ENCODE measurements at regions not wholly inside any gene's neighbourhood (a gene's known extent, or its start where the extent isn't known, plus 50 kb on each side); places are given as distances from the start of the nearest gene placed in this dataset.

GRCh38 chr9:101968392-101968791, 229.9 kb upstream of the GRIN3A start:
- Mint-ChIP-seq H3K27ac (no peak overlapping the region), H3K27me3 (no peaks in the 10 kb centered on the region), H3K9me3 (ENCODE audit: insufficient read depth) (no peaks in the 10 kb centered on the region), H3K4me3 (no peak overlapping the region), H3K4me1 (no peaks in the 10 kb centered on the region)
- H2AFZ ChIP-seq (ENCODE audit: insufficient read depth, low read depth, low read length, poor library complexity, severe bottlenecking) = no peak overlapping the region
- no peak overlapping the region for H3K4me2 ChIP-seq (replicated peaks; ENCODE audit: low read depth, low read length, poor library complexity, severe bottlenecking)
- H3K4me3 ChIP-seq (ENCODE audit: control extremely low read depth in 1 of 5, extremely low read depth in 1 of 5, insufficient read depth in 1 of 5, low read depth in 2 of 5, low read length in 4 of 5) = no peak overlapping the region
- no peaks in the 10 kb centered on the region for H3K4me1 ChIP-seq (ENCODE audit: control insufficient read depth in 2 of 2, insufficient read depth in 2 of 2, low read length in 2 of 2)
- ATAC-seq (ENCODE audit: low read depth) (no peak), DNase-seq (no peak)
- H3K79me2 ChIP-seq (ENCODE audit: control insufficient read depth, insufficient read depth, low read length) = no peaks in the 10 kb centered on the region
- H3K27me3 ChIP-seq (replicated peaks in 1 of 4; ENCODE audit: control extremely low read depth in 1 of 4, control insufficient read depth in 3 of 4, insufficient read depth in 4 of 4, low read length in 3 of 4) = no peaks in the 10 kb centered on the region
- H3K9ac ChIP-seq (ENCODE audit: low read length) = no peak overlapping the region
- intact Hi-C loops (cut with micrococcal nuclease) = no loop called here
- no peaks in the 10 kb centered on the region for H3K36me3 ChIP-seq (replicated peaks in 1 of 2; ENCODE audit: control extremely low read depth in 1 of 2, control insufficient read depth in 1 of 2, extremely low read depth in 1 of 2, insufficient read depth in 2 of 2, low read length in 1 of 2)
- ChIA-PET POLR2A (no interaction called here), CTCF (no interaction called here)
- H3K27ac ChIP-seq (ENCODE audit: low read length in 2 of 2) = no peak overlapping the region
- no peaks in the 10 kb centered on the region for H4K20me1 ChIP-seq (ENCODE audit: control insufficient read depth, insufficient read depth, low read length, poor library complexity, severe bottlenecking)
- TF ChIP-seq EZH2 (IDR thresholded peaks at IDR 0.05; ENCODE audit: borderline replicate concordance, insufficient read depth, low read depth, low read length, poor library complexity, severe bottlenecking) (no peak), CTCF (IDR thresholded peaks at IDR 0.05) (no peak)
- no peaks in the 10 kb centered on the region for H3K9me3 ChIP-seq (ENCODE audit: control extremely low read depth in 1 of 3, control insufficient read depth in 2 of 3, insufficient read depth in 1 of 3, low read length in 2 of 3)
- WGBS (ENCODE audit: insufficient coverage) = no CpG with 5 or more reads among the region's 1 CpG

GRCh38 chr9:101966691-101967090, 228.2 kb upstream of the GRIN3A start:
- Histone ChIP-seq H3K9me3 (ENCODE audit: control extremely low read depth in 1 of 3, control insufficient read depth in 2 of 3, insufficient read depth in 1 of 3, low read length in 2 of 3) (no peaks in the 10 kb centered on the region), H3K9ac (ENCODE audit: low read length) (no peak overlapping the region), H3K79me2 (ENCODE audit: control insufficient read depth, insufficient read depth, low read length) (no peaks in the 10 kb centered on the region), H3K36me3 (replicated peaks in 1 of 2; ENCODE audit: control extremely low read depth in 1 of 2, control insufficient read depth in 1 of 2, extremely low read depth in 1 of 2, insufficient read depth in 2 of 2, low read length in 1 of 2) (no peaks in the 10 kb centered on the region), H3K27ac (ENCODE audit: low read length in 2 of 2) (no peak overlapping the region), H2AFZ (ENCODE audit: insufficient read depth, low read depth, low read length, poor library complexity, severe bottlenecking) (no peak overlapping the region), H3K27me3 (replicated peaks in 1 of 4; ENCODE audit: control extremely low read depth in 1 of 4, control insufficient read depth in 3 of 4, insufficient read depth in 4 of 4, low read length in 3 of 4) (no peaks in the 10 kb centered on the region), H3K4me2 (replicated peaks; ENCODE audit: low read depth, low read length, poor library complexity, severe bottlenecking) (no peak overlapping the region), H3K4me1 (ENCODE audit: control insufficient read depth in 2 of 2, insufficient read depth in 2 of 2, low read length in 2 of 2) (no peaks in the 10 kb centered on the region), H4K20me1 (ENCODE audit: control insufficient read depth, insufficient read depth, low read length, poor library complexity, severe bottlenecking) (no peaks in the 10 kb centered on the region), H3K4me3 (ENCODE audit: control extremely low read depth in 1 of 5, extremely low read depth in 1 of 5, insufficient read depth in 1 of 5, low read depth in 2 of 5, low read length in 4 of 5) (no peak overlapping the region)
- ATAC-seq (ENCODE audit: low read depth) (no peak), DNase-seq (no peak)
- TF ChIP-seq CTCF (IDR thresholded peaks at IDR 0.05) = no peak
- no peak for TF ChIP-seq EZH2 (IDR thresholded peaks at IDR 0.05; ENCODE audit: borderline replicate concordance, insufficient read depth, low read depth, low read length, poor library complexity, severe bottlenecking)
- 60% methylated on average over 1 of the region's 1 CpG for WGBS (ENCODE audit: insufficient coverage)
- no peak overlapping the region for H3K4me3 Mint-ChIP-seq
- no peaks in the 10 kb centered on the region for H3K27me3 Mint-ChIP-seq
- ChIA-PET POLR2A (no interaction called here), CTCF (interaction anchor here (2.3 kb wide), 1 partner anchor 10 kb away, joined by 7 read pairs; no protein-coding TSS in a partner anchor)
- intact Hi-C loops (cut with micrococcal nuclease) = no loop called here
- no peaks in the 10 kb centered on the region for H3K4me1 Mint-ChIP-seq
- H3K27ac Mint-ChIP-seq = no peak overlapping the region
- no peaks in the 10 kb centered on the region for H3K9me3 Mint-ChIP-seq (ENCODE audit: insufficient read depth)

Measured in B cell (primary cell).